ENCODE measurements at regions not wholly inside any gene's neighbourhood (a gene's known extent, or its start where the extent isn't known, plus 50 kb on each side); places are given as distances from the start of the nearest gene placed in this dataset.
"Not testable (repeated sequence)": the region's sequence is repeated elsewhere in the genome, so short reads cannot be mapped to it uniquely, and the experiment has no call there.

- no peak overlapping the region for H3K4me3 ChIP-seq (ENCODE audit: low read depth, low read length)
Measured at GRCh38 chr13:89982407-89983095, 1364.9 kb upstream of the MIR17HG start.

DNA sequence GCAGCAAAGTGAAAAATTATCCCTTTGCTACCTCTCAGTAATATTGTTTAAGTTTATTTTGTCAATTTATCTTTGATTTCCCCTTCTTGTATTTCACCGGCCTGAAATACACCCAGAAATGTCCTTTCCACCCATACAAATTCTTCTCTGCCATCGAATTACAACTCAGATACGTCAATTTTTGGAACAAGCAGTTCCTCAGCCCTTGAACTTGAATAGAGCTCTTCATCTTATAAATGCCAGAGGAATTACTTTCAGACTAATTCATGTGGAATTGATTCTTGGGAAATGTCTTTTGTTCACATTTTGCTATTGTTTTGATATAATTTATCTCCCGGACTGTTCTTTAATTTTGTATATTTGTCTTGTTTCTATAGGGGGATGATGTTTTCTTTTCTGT, 1359.3 kb upstream of the MIR17HG start:
- H3K4me3 ChIP-seq (ENCODE audit: low read depth, low read length): no peak overlapping the region

GRCh38 chr13:90003566-90003965, 1343.9 kb upstream of the MIR17HG start:
- no peak overlapping the region for H3K4me3 ChIP-seq (ENCODE audit: low read depth, low read length)

DNA sequence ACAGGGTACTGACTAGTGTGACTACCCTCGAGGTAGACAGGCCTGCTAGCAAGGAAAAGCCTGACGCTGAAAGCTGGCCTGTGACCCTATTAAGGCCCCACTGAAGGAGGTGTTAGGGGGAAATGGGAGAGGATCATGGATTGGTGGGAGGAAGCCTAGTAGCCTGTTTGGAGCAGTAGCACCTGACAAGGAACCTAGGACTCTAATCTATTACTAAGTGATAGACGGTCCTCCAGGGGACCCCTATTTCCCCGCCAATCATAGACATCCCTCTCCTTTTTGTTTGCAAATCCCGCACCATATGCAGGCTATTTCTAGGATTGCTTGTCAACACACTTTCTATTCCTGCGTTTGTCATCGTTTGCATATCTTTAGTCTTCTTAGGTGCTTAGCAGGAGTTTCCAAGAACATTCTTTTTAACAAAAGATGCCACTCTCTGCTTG, 1338.8 kb upstream of the MIR17HG start:
- H3K4me3 ChIP-seq (ENCODE audit: low read depth, low read length): no peak overlapping the region

GRCh38 chr13:90014038-90014437, 1333.4 kb upstream of the MIR17HG start:
- H3K4me3 ChIP-seq (ENCODE audit: low read depth, low read length): no peak overlapping the region

DNA sequence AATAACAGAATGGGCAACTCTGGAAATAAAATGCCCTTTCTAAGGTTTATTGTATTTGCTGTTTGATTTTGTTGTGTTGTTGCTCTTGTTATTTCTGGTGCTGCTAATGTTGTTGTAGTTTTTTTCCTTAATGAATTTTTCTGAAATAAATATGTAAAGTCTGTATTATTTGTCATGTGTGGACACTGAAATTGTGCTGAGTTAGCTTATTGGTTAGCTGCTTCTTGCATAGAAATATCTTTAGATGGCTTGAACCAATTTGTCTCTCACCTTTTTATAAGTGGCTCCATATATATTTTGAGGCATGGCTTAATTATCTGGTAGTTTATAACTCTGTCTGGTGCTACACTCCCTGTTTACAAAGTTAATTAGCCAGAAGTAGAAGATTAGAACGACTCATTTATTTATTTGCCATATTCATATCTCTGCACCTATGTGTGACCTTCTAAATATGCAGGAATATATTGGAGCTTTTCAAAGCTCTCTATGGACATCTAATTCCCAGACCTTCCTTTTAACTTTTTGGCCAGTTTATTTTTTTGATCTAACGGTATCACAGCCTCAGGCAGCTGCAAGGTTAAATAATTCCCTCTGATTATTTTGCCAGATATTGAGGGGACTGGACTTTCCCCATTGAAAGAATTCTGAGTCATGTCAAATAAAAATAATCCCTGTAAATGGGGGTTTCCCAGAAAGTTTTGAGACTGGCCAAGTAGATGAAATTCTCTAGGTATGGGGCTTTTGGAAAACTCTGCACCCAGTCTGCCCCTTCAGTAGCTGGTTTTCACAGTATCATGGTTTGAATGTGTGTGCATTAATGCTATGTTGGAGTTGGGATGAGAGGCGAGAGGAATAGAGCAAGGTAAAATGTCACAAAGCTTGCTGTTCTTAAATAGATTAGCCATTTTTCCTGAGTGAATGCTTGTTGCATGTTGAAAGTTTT, 1331.7 kb upstream of the MIR17HG start:
- no peak overlapping the region for H3K4me3 ChIP-seq (ENCODE audit: low read depth, low read length)

DNA sequence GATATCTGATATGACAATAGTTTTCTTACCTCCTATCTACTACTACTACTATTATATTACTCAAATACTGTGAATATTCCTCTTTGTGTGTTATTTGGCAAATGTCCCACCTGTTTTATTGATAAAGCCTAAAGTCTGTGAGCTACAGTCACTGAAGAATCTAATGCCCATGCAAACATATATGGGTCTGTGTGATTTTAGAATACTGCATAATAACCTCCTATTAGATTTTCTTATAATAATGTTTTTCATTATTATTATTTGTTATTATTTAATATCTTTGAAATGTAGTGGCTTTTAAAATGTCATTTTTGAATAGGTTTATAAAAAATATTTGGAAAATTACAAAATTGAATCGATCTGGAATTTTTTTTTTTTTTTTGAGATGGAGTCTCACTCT, 1330.8 kb upstream of the MIR17HG start:
- no peak overlapping the region for H3K4me3 ChIP-seq (ENCODE audit: low read depth, low read length)

GRCh38 chr13:90020536-90021070, 1326.9 kb upstream of the MIR17HG start:
- no peak overlapping the region for H3K4me3 ChIP-seq (ENCODE audit: low read depth, low read length)

- H3K4me3 ChIP-seq (ENCODE audit: low read depth, low read length): no peak overlapping the region
Measured at GRCh38 chr13:90027409-90027808, 1320.1 kb upstream of the MIR17HG start.

DNA sequence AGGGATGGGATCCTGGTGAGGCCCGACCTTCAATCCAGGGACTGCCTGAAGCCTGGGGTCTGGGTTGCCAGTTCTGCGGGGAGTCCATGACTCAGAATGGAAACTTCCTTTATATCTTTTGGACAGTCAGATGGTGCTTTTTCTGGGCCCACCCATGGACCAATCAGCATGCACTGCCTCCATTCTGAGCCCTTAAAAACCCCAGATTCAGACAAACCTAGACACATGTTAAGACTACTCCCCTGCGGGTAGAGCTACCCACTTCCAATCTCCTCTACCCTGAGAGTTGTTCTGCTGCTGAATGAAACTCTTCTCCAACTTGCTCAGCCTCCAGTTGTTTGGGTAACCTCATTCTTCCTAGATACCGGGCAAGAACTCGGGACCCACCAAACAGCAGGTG, 1315.2 kb upstream of the MIR17HG start:
- H3K4me3 ChIP-seq (ENCODE audit: low read depth, low read length): no peak overlapping the region

DNA sequence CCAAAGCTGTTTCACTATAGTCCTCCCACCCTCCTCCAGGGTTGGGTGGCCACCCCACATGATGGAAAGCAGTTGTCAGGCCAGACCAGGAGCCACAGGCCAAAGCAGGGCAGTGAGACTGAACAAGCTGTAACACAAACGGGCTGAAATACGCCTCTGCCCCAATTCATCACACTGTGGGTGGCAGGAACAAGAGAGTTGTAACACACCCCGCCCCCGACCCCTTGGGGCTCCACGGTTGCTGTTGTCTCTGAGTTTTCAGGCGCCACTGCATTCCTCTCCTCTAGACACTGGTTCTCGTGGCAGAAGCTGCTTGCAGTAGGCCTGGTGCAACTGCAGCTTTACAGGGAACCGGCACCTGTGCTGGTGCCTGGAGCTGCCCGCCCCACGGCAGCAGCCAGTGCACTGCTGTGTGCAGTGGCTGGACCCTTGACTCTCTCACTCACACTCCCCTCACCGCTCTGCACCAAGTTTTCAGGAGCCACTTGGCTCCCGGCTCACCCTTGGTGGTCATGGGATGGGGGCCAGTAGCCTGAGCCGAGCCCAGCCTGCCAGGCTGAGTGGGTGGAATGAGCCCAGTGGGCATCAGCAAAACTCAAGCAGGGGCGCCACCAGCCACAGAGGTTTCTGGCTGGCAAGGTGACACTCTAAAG, 1314.5 kb upstream of the MIR17HG start:
- no peak overlapping the region for H3K4me3 ChIP-seq (ENCODE audit: low read depth, low read length)

DNA sequence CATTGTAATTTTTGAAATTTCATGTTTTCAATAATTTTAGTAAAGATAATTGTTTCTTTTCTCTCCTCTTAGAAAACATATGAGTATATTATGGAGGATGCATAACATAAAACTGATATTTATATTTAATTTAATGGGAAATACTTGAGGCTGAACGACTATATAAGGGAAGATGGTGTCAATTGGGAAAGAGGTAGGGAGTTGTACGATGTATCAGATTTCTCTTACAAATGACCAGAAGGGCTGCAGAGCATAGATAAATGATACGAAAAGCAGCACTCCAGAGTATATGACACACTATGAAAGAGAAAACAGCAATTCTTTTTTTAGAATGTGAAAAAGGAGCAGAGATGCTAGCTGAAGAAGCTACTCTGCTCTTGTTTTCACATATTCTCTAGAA, 1308.0 kb upstream of the MIR17HG start:
- no peak overlapping the region for H3K4me3 ChIP-seq (ENCODE audit: low read depth, low read length)

- H3K4me3 ChIP-seq (ENCODE audit: low read depth, low read length): no peak overlapping the region
Measured at GRCh38 chr13:90047600-90047999, 1299.9 kb upstream of the MIR17HG start.

GRCh38 chr13:90049989-90050671, 1297.4 kb upstream of the MIR17HG start:
- no peak overlapping the region for H3K4me3 ChIP-seq (ENCODE audit: low read depth, low read length)

- no peak overlapping the region for H3K4me3 ChIP-seq (ENCODE audit: low read depth, low read length)
Measured at GRCh38 chr13:90055121-90055520, 1292.4 kb upstream of the MIR17HG start.

DNA sequence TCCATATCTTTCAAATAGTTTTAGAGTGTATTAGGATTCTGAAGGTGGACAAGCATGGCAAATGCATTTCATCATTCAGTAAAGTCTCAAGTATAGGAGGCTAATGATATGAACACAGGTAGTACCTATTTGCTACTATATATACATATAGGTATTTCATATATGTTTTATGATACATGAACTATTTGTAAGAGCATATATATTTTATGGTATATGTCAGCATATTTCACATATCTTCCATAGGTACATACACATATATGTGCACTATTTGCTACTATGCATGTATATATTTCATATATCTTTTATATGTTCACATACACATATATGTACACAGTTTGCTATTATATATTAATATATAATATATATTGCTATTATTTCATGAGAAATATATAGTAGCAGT, 1291.7 kb upstream of the MIR17HG start:
- H3K4me3 ChIP-seq (ENCODE audit: low read depth, low read length): no peak overlapping the region

- not testable (repeated sequence) for H3K4me3 ChIP-seq (ENCODE audit: low read depth, low read length)
Measured at GRCh38 chr13:90064226-90064625, 1283.3 kb upstream of the MIR17HG start.

- no peak overlapping the region for H3K4me3 ChIP-seq (ENCODE audit: low read depth, low read length)
Measured at GRCh38 chr13:90068658-90069057, 1278.8 kb upstream of the MIR17HG start.

DNA sequence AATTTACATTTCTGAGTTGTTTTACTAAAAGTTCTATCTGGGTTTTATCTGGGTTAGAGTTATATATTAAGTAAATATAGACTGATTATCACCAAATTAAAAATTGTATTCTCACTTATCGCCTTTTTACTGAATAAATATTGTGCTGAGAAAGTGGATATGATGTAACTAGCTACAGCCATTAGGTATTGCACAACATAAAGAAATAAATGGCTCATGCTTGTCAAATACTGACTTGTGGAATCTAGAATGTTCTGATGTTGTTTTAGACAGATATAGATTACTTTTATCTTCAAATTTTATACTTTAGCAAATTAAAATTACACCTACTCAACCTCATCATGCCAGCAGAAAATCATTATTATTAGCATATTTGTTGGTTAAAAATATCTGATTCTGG, 1277.1 kb upstream of the MIR17HG start:
- no peak overlapping the region for H3K4me3 ChIP-seq (ENCODE audit: low read depth, low read length)

DNA sequence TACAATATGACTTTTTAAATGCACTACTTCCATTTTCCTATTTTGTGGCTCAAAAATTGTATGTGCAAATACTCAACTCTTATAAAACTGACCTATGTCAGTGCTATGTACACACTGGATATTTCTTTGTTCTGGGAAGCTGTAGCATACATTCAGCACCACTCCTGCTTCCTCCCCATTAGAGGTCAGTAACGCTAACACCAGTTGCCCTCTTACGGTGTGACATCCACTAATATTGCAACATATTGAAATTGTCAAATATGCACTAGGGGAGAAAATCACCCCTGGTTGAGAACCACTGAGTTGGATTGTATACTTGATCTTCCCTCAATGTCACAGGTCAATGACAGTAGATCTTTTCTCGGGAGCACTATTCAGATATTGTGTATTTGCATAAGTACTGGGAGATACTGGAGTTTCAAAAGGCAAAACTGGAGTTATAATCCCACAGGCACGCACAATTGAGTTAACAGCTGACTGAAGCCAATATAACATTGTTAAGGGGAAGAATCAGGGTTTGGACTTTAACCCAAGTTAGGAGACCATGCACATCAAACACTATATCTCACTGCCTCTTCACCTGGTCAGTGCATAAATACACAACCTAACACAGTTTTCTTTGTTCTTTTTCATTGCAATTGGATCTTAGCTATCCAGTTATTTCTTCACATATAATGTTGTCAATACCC, 1276.5 kb upstream of the MIR17HG start:
- H3K4me3 ChIP-seq (ENCODE audit: low read depth, low read length): no peak overlapping the region

All from iPS-11a (cell line).